Stimulated activated CD4-positive, alpha-beta T cell treated with anti-CD3 and anti-CD28 coated beads, Interleukin-12 subunit alpha, Interleukin-12 subunit beta, amount 100 ng/mL, for 24 hours (primary cell): ENCODE measurements at regions not wholly inside any gene's neighbourhood (a gene's known extent, or its start where the extent isn't known, plus 50 kb on each side); places are given as distances from the start of the nearest gene placed in this dataset.
"Not testable (repeated sequence)": the region's sequence is repeated elsewhere in the genome, so short reads cannot be mapped to it uniquely, and the experiment has no call there.

Experiments
- DNase-seq, 2 experiments: peaks; one replicate each; pipeline ENCODE4 v3.0.0-alpha.2; 2020; ENCODE audit warnings: low read depth in 2 of 2

DNA sequence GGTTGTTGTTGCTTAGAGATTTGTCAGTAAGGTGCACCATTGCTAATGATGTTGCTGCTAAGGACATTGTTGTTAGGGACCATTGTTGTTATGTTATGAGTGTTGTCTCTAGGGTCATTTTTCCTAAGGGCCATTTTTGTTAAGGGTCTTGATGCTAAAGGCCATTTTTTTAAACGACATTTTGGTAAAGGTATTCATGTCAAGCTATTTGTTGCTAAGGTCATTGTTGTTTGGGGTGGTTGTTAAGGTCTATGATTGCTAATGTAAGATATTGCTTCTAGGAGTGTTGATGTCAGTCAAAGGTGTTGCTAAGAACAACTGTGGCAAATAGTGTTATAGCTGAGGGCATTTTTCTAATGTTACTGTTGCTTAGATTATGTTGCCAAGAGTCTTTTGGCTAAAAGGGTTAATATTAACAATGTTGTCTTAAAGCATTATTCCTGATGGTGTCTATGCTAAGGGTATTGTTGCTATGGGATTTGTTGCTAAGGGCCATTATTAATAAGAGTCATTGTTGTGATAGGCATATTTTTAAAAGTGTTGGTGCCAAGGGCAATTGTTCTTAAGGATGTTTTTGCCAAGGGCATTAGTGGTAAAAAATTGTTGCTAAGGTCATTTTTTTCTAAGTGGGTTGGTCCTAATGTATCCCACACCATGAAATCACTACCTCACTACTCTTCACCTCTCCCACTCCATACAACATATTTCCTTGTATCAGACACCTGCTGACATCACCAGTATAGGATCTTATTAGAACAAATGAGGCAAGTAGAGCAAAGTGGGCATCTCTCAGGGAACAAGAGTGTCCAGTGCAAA, 56.2 kb downstream of the SPATA31A6 start:
- DNase-seq = not testable (repeated sequence)

- DNase-seq = not testable (repeated sequence)
Measured at GRCh38 chr9:42240261-42240579, 56.8 kb downstream of the SPATA31A6 start.

DNA sequence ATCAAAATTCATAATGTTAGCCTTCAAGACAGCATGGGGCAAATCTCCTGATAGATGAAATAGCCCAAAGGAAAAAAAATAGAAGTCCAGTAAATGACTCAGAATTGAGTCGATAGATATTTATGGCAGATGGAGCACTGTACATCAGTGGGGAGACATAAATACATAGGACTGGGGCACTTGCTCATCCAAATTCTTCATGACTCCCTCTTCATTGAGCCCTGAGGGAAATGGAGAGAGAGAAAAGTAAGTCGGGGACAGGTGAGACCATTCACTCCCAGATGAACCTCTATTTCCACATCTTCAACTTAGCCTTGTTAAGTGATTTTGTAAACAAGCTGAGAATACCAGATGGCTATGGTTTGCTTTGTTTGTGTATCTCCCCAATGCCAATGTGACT, 59.8 kb downstream of the SPATA31A6 start:
- DNase-seq = not testable (repeated sequence)

DNA sequence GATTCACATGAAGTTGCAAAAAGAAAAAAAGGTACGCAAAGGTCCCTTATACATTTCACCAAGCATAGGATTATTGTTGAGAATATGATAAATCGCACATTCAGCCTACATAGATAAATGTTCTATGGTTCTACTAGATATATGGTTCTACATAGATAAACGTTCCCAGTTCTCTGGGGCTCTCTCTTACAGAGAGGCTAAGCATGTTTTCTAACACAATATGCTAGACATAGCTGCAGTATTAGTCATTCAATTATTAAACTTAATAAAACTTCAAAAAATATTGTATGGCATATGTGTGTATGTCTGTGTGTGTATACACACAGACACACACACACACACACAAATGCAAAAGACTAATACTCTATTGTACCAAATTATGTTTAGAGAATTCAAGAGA, 60.4 kb downstream of the SPATA31A6 start:
- DNase-seq = not testable (repeated sequence)

DNA sequence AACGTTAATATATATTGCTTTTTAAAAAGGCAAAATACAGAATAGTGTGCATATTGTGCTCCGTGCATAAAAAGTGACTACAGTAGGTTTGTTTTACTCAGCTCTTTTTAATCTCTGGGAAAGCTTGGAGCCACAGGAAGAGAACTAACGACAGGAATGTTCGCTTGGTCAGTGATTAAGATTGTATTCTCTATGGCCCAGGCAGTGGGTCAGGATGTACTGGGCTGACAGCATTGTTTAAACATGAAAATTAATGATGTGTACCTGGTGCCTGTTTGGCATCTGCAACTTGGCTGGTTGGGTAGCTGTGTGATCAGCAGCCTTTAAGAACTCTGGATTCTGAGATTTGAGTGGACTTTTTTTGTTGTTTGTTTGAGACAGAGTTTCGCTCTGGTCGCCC, 85.3 kb downstream of the SPATA31A6 start:
- not testable (repeated sequence) for DNase-seq

DNA sequence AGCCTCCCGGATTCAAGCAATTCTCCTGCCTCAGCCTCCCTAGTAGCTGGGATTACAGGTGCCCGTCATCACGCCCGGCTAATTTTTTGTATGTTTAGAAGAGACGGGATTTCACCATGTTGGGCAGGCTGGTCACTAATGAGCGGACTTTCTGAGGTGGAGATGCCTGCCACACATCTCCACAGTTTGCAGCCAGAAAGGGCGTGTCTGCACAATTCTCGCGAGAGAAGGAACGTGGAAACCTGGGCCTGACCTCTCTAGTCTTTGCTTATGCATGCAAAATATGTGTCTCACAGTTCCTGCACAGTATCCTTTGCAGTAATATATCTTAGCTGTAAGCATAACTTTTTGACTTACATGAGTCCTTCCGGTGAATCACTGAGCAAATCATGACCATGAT, 85.7 kb downstream of the SPATA31A6 start:
- not testable (repeated sequence) for DNase-seq

- DNase-seq = not testable (repeated sequence)
Measured at GRCh38 chr9:42273191-42273590, 89.7 kb downstream of the SPATA31A6 start.

DNA sequence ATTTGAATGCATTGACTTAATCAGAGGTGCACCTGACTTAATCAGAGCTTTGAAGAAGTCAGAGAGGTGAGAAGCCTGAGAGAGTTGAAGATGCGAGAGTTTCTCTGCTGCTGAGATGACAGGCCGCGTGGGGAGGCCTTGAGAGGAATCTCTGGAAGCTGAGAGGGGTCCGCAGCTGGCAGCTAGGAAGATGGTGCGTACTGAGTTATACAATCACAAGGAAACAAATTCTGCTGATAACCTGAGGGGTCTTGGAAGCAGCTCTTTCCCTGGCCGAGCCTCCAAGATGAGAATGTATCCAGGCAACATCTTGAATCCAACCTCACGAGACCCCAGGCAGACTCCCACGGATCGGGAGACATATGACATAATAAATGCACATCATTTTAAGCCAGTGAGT, 91.7 kb downstream of the SPATA31A6 start:
- DNase-seq = no peak

DNA sequence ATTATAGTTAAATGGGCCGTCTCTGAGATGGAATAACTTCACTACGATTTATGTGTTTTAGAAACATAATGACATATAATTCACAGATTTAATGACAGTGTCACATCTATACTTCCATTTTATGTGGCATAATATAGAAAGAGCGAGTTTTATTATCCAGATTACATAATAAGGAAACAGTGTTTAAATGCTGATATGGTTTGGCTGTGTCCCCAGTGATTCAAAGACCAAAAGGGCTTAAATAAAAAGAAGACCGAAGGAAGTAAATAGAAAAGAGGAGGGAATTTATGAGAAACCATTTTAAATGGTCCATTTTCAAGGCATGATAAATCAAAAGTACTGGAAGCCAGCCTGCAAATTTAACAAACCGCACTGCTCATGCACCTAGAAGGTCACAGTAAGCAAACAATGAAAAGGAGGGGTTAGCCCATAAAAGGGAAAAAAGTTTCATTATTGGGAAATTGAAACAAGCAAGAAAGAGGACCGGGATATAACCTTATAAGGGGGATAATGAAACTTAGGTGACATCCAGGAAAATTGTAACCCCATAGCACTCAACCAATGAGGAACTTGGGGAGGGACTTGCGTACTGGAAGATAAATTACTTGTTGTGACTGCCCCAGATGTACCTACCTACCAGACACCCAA, 99.2 kb downstream of the SPATA31A6 start:
- DNase-seq = not testable (repeated sequence)

- not testable (repeated sequence) for DNase-seq
Measured at GRCh38 chr9:42283179-42283543, 99.7 kb downstream of the SPATA31A6 start.

- DNase-seq = not testable (repeated sequence)
Measured at GRCh38 chr9:42286145-42286845, 102.8 kb downstream of the SPATA31A6 start.

- DNase-seq = not testable (repeated sequence)
Measured at GRCh38 chr9:42288002-42288864, 104.8 kb downstream of the SPATA31A6 start.

- DNase-seq = not testable (repeated sequence)
Measured at GRCh38 chr9:42288865-42289229, 105.4 kb downstream of the SPATA31A6 start.

DNA sequence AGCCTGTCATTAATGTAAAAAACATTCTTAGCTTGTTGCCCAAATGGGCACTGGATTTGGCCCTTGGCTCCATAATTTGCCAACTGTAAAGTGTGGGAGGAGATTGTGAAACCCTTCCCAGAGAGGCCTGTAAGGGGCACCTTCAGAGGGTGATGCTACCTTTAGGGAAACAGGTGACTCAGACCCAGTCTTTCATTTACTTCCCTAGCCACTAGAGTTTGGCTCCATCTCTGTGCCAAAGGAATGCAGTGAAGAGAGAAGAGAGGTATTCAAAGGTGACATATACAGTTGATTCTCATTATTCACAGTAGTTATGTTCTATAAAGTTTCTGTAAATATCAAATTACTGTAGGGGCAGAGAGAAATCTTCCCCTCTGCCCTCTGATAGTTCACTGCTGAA, 116.7 kb downstream of the SPATA31A6 start:
- DNase-seq = not testable (repeated sequence)

GRCh38 chr9:42306625-42307024, 123.2 kb downstream of the SPATA31A6 start:
- DNase-seq = not testable (repeated sequence)

DNA sequence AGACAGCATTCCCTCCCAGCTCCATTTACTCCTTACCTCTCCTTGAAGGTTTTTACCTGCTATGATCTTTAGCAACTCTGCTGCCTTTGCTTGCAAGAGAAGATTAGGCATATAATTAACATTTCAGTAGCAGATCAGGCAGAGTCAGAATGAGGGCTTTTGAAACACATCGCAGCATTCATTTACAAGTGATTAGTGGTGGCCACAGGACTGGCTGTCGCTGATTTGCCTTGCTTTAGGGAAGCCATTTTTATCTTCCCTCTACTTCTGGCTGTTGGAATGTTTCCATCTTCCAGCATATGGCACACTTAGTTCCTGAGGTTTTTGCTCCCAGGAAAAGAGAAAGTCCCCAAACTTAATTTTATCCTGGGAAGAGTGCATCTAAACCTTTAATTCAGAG, 124.0 kb downstream of the SPATA31A6 start:
- DNase-seq = not testable (repeated sequence)

GRCh38 chr9:42310972-42311371, 127.5 kb downstream of the SPATA31A6 start:
- not testable (repeated sequence) for DNase-seq

DNA sequence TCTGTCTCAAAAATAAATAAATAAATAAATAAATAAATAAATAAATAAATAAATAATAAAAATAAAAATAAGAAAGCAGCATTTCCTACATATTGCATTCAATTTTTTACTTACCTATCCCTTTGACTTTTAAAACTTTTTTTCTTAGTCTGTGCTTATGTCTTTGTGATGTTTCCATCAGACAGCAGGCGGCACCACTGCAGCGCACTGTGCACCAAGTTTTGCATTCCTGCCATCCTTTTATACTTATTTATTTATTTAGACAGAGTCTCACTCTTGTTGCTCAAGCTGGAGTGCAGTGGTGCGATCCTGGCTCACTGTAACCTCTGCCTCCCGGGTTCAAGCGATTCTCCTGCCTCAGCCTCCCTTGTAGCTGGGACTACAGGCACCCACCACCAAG, 132.6 kb downstream of the SPATA31A6 start:
- DNase-seq = not testable (repeated sequence)

DNA sequence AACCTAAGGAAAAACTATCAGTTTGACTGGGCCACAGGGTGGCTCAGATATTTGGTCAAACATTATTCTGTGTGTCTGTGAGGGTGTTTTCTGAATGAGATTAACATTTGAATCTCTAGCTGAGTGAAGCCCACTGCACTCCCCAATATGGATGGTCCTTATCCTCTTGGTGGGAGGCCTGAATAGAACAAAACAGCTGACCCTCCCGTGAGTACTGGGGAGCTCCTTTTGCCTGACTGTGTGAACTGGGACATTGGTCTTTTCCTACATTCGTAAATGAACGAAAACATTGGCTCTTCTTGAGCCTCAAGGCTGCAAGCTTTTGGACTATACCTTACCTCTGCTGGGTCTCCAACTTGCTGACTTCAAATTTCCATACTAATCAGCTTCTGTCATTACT, 134.2 kb downstream of the SPATA31A6 start:
- not testable (repeated sequence) for DNase-seq

DNA sequence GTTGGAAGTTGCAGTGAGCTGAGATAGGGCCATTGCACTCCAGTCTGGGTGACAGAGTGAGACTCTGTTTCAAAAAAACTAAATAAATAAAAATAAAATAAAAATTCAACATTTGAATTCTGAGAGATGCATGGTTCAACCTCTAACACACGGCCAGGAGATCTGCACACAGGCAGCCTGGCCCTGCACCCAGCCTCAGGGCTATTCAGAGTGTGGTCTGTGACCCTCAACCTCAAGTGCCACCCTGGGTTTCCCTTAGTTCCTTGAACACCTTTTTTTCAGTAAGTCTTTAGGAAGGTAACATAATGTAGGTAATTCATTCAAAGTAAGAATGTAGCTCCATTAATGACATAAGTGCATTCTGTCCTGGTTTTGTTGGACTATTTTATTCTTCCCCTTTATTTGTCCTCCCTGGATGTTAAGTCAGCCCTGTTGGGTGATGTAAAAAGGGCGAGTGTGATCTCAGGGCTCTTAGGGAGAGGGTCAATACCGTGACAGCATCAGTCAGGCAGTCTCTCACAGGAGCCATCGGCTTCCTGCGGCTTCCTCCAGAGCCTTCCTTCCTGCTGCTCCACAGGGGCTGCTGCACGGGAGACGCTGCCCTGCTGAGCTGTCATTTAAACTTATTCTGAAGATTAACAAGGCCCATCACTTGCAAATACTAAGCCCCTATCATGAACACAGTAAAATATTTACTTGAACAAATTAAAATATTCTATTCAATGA, 139.8 kb downstream of the SPATA31A6 start:
- DNase-seq = not testable (repeated sequence)

GRCh38 chr9:42325142-42325541, 141.7 kb downstream of the SPATA31A6 start:
- not testable (repeated sequence) for DNase-seq
